GM12873 (cell line): ENCODE measurements at regions not wholly inside any gene's neighbourhood (a gene's known extent, or its start where the extent isn't known, plus 50 kb on each side); places are given as distances from the start of the nearest gene placed in this dataset.

Source experiments
- TF ChIP-seq, protein P1 (sequence below): IDR thresholded peaks from 2 replicates; pipeline ENCODE4 v1.5.1; 2012; ENCODE audit warnings: low read depth, mild to moderate bottlenecking, moderate library complexity, low read length, control low read depth; ENCODE audit not compliant: insufficient read depth; ENCODE audit errors: missing control alignments

DNA sequence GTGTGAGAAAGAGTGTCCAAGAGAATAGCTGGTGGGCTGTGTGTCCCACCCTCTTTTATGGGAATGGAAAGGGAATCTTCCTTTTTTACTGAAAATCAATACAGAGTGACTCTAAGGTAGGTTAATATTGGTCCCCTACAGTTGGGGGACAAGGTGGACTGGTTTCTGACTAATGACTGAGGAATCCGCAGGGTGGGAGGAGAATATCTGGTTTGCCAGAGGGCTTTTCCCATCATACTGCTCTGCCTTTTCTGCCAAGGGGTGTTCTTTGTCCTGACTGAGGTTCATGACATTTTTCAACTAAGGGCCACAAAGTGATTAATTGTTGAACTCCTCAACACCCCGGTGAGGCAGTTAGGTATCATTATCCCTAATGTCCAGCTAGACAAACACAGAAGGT, 261.6 kb downstream of the SPATA18 start:
- TF ChIP-seq, protein P1, sequence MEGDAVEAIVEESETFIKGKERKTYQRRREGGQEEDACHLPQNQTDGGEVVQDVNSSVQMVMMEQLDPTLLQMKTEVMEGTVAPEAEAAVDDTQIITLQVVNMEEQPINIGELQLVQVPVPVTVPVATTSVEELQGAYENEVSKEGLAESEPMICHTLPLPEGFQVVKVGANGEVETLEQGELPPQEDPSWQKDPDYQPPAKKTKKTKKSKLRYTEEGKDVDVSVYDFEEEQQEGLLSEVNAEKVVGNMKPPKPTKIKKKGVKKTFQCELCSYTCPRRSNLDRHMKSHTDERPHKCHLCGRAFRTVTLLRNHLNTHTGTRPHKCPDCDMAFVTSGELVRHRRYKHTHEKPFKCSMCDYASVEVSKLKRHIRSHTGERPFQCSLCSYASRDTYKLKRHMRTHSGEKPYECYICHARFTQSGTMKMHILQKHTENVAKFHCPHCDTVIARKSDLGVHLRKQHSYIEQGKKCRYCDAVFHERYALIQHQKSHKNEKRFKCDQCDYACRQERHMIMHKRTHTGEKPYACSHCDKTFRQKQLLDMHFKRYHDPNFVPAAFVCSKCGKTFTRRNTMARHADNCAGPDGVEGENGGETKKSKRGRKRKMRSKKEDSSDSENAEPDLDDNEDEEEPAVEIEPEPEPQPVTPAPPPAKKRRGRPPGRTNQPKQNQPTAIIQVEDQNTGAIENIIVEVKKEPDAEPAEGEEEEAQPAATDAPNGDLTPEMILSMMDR = no peak

DNA sequence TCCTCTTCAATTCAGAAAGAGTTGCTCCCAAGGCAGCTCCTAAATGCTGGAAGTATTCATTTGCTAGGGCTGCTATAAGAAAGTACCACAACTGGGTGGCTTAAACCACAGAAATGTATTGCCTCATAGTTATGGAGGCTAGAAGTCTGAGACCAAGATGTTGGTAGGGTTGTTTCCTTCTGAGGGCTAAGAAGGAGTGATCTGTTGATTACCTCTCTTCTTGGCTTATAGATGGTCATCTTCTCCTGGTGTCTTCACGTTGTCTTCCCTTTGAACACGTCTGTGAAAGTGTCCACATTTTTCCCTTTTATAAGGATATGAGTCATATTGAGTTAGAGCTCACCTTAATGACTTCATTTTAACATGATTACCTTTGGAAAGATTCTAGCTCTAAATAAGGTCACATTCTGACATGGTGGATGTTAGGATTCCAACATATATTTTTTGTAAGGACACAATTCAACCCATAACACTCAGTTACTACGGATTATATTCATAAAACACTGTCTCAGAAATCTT, 266.3 kb downstream of the SPATA18 start:
- TF ChIP-seq, protein P1 = no peak

DNA sequence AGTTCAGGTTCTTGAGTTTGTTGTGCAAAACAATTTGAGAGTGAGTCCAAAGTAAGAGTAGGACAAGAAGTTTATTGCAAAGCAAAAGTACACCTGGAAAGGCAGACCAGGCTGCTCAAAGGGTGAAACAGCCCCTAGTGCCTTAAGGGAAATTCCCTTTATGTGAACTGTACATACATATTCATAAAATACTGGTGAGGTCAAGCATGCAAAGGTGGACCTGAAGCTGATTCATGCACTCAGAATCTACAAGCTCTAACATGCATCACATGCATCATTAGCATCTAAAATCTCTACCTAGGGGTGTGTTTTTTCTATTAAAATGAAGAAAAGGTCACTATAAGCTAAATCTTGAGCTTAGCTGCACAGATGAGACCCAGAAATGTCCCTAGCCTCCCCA, 266.9 kb downstream of the SPATA18 start:
- TF ChIP-seq, protein P1 = no peak

DNA sequence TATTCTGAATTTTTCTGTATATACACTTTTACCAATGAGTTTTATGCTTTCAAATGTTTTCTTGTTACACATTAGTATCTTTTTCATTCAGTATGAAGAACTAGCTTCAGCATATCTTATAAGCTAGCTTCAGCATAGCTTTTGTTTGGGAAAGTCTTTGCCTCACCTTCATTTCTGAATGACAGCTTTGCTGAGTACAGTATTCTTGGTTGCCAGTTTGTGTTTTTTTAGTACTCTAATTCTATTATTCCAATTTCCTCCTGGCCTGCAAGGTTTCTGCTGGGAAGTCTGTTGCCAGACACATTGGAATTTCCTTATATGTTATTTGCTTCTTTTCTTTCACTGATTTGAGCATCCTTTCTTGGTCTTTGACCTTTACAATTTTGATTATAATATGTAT, 278.8 kb downstream of the SPATA18 start:
- TF ChIP-seq, protein P1 = no peak

DNA sequence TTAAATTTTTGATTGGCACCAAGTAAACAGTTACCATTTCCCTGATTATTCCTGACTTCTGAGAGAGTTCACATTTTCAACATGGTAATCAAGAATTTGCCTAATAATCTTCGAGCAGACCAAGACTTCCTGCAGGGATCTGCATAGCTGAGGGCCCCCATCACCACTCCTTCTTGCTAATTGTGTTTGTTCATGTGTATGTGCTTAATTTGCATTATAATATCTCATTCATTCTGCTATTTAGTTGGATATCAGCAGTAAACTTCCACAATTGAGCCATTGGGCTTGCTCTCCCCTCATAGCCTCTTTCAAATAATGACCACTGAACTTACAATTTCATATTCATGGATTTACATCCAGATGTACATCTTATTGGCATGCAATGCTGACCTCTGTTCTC, 292.5 kb downstream of the SPATA18 start:
- TF ChIP-seq, protein P1 = no peak

DNA sequence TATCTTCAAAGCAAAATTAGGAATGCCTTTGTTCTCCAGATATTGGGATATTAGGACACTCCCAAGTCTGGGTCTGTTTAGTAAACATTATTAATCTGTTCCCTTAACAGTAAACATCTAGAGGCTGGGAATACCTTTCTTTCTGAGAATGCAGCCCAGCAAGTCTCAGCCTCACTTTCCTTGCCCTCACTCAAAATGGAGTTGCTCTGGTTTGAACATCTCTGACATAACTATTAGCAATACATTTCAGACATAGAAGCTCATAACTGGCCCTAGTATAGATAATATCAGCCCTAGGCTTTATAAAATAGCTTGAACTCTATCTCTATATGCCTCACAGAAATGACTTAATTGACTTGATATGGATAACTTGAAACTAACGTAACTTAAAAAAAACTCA, 299.8 kb downstream of the SPATA18 start:
- TF ChIP-seq, protein P1 = no peak

DNA sequence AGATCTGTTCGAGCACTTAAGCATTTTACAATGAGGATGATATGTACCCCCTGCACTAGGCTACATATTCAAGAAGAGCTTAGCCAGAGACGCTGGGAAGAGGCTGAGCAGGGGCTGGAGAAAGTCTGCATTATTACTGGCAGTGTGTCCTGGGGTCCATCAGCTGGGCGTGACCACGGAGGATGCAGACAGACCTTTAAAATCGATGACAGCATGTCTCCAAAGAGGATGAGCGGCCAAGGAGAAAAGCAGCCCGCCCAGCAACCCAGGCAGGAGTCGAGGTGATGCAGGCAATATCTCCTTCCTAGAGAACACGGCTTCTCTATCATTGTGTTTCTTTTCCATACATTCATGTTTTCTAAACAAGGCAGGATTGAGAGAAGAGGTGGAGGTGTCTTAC, 300.7 kb downstream of the USP46 start:
- TF ChIP-seq, protein P1 = no peak

DNA sequence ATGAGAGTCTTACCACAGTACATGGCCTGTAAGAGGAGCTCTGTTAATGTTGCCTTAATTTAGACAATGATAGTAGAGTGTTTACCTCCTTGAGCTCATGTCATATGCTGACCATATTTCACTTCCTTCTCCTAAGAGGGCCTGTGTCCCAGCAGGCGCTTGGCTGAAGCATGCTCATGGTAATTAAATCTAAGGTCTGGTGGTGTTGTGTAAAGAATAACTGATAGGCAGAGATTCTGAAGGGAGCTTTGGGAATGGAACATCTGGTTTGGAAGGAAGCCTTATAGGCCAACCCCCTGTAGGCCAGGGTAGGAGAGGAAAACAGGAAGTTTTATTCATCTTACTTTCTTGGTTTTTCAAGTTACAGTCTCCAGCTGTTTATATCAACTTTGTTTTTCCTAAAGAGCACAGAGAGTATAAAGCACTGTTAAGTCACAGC, 300.2 kb downstream of the USP46 start:
- TF ChIP-seq, protein P1 = no peak
